ENCODE measurements at regions not wholly inside any gene's neighbourhood (a gene's known extent, or its start where the extent isn't known, plus 50 kb on each side); places are given as distances from the start of the nearest gene placed in this dataset.

DNA sequence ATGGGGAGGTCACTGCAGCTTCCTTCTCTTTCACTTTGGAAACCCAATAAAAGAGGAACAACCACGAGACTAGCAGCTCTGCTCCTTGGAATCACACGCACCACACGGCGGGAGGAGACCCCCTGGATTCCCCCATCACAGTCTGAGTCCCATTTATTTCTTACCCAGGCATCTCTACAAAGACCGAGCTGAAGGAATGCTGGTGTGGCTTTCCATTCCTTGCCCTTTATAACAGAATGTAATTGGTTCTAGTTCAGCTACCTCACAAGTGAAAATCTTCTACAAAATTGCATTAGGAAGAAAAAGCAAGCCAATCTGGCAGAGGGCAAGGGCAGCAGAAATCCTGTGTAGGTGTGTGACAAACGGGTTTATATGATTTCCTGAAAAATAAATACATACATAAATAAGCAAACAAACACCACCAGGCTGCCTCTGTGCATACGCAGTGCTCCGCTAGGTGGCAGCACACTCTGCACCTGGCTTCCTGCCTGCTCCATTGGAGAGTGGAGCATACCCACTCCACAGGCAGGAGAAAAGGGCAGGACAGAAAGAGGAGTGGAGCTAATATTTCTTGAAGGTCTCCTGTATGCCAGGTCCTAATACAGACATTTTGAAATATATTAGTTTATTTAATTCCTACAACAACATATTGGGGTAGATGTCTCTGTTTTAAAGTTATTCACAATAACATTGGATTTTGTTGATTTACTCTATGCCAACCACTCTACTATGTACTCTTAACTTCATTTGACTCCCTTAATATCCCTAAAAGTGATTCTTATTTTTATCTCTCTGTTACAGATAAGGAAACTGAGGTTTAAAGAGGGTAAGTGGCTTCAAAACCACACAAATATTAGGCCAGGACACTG is 673.1 kb downstream of the KCNA4 start:
- Histone ChIP-seq H3K4me1 (no peaks in the 10 kb centered on the region), H3K36me3 (no peaks in the 10 kb centered on the region), H3K9me3 (no peaks in the 10 kb centered on the region), H3K27me3 (no peaks in the 10 kb centered on the region), H3K27ac (no peak overlapping the region), H3K4me3 (no peak overlapping the region)
- no peak for DNase-seq (ENCODE audit: low spot score)
- TF ChIP-seq, protein P1, sequence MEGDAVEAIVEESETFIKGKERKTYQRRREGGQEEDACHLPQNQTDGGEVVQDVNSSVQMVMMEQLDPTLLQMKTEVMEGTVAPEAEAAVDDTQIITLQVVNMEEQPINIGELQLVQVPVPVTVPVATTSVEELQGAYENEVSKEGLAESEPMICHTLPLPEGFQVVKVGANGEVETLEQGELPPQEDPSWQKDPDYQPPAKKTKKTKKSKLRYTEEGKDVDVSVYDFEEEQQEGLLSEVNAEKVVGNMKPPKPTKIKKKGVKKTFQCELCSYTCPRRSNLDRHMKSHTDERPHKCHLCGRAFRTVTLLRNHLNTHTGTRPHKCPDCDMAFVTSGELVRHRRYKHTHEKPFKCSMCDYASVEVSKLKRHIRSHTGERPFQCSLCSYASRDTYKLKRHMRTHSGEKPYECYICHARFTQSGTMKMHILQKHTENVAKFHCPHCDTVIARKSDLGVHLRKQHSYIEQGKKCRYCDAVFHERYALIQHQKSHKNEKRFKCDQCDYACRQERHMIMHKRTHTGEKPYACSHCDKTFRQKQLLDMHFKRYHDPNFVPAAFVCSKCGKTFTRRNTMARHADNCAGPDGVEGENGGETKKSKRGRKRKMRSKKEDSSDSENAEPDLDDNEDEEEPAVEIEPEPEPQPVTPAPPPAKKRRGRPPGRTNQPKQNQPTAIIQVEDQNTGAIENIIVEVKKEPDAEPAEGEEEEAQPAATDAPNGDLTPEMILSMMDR (IDR thresholded peaks at IDR 0.05): peak; percentile 74 to 85

DNA sequence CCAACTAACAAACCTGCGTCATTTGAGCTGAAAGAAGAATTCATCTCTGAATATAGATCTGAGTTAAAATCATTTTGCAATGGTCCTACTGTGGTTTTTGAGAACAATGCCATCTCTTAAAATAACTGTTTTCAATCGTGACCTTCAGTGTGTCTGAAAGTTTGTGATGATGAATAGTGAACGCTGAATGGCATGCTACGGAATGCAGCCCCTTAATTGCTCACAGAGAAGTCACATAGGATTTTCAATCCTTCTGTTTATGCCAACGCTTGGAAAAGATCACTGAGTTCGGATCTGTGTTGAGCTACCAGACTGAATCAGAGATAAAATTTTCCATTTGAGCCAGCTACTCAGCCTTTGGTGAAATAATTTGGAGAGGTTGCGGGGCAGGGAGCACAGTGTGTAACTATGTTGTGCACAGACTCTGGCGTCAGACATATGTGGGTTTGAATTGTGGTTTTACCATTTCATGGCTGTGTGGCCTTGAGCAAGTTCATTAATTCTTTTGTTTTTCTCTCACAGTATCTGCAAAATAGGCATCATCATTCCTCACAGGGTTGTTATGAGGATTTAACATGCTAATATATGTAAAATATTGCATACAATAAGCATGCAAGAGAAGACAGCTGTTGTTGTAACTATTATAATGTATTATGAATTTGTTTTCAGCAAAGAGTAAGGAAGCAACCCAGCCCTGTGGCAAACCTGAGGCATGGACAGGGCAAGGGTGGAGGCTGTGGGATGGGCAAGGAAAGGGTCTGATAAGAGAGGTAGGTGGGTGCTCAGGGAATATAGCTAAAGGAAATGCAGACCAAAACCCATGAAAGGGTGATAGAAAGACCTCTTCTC is 679.9 kb downstream of the KCNA4 start:
- Histone ChIP-seq H3K27ac (no peak overlapping the region), H3K27me3 (no peaks in the 10 kb centered on the region), H3K4me1 (no peaks in the 10 kb centered on the region), H3K4me3 (no peak overlapping the region), H3K36me3 (no peaks in the 10 kb centered on the region), H3K9me3 (no peaks in the 10 kb centered on the region)
- DNase-seq (ENCODE audit: low spot score): no peak
- TF ChIP-seq, protein P1 (IDR thresholded peaks at IDR 0.05): no peak

DNA sequence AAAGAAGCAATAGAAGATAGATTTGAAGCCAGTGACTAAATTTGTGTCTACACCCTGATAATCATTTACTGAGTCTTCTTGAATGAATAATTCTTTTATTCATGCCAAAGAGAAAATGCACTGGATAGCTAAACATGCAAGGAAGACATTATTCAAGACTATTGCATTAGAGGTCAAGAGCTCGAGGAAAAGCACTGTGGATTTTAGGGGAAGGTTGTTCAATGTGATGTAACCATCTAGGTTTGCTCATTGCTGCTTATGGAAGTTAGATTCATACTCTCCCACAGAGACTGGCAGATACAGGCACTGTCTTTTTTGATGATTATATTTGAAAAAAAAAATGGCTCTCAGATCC is 682.1 kb downstream of the KCNA4 start:
- TF ChIP-seq, protein P1 (IDR thresholded peaks at IDR 0.05): no peak
- Histone ChIP-seq H3K36me3 (no peaks in the 10 kb centered on the region), H3K4me3 (no peak overlapping the region), H3K4me1 (no peaks in the 10 kb centered on the region), H3K9me3 (no peaks in the 10 kb centered on the region), H3K27me3 (no peaks in the 10 kb centered on the region), H3K27ac (no peak overlapping the region)
- no peak for DNase-seq (ENCODE audit: low spot score)

DNA sequence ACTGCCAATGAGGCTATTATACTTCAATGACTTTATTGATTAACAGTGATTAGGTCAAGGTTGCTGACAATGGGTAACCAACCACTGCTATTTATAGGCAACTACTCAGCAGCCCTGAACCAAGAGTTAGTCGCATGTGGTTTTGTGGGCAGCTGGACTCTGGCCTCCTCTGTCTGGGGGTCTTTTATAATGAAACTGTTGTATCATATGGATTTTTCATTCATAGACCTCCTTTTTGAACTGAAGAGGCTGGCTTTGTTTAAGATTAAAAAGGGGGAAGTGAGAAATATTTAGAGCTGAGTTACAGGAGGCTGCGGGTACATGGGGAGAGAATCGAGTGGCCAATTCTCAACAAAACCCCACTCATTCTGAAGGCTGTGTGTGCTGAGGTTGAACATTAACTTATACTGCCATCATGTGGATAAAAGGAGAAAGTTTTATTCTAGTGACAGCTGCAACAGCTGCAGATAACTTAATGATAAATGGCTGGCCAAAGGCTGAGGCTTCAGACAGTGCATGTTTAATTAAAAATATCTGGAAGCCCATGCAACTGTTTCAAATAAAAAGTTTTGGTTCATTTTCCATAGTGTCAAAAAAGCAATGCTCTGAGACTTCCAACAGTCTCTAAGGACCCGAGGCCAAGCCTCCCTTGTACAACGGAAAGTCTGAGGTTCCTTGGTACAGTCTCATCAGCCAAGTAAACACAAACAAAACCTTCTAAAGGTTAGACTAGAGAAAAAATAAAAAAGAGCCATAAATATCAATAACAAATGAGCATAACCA is 682.6 kb downstream of the KCNA4 start:
- Histone ChIP-seq H3K27me3 (no peaks in the 10 kb centered on the region), H3K9me3 (no peaks in the 10 kb centered on the region), H3K36me3 (no peaks in the 10 kb centered on the region), H3K4me3 (no peak overlapping the region), H3K27ac (no peak overlapping the region), H3K4me1 (no peaks in the 10 kb centered on the region)
- TF ChIP-seq, protein P1 (IDR thresholded peaks at IDR 0.05): peak in 1 of 2 donors; percentile 51
- no peak for DNase-seq (ENCODE audit: low spot score)

DNA sequence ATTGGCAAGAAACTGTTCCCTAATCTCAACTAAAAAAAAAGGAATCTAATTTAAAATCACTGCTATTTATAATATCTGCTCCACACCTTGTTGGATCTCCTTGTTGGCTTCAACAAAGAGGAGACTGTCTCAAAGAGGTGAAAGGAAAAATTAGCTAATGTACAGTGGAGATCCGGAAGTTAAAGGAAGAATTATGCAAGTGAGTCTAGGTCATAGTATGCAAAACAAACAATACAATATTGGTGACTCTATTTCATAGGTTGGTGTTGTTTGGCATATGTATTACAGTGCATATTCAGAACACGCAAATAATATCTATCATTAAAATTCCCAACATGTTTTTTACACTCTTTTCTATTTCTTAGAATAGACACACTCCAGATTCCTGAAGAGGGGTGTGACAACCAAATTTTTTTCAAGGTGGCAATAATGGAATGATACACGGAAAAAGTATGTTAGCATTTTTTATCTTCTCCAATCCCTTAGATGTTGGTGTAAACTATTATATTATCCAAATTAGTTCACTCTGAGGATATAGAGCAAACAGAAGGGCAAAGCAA is 685.3 kb downstream of the KCNA4 start:
- no peaks in the 10 kb centered on the region for H3K4me1 ChIP-seq
- no peaks in the 10 kb centered on the region for H3K36me3 ChIP-seq
- no peak overlapping the region for H3K27ac ChIP-seq
- H3K27me3 ChIP-seq: no peaks in the 10 kb centered on the region
- H3K4me3 ChIP-seq: no peak overlapping the region
- DNase-seq (ENCODE audit: low spot score): no peak
- TF ChIP-seq, protein P1 (IDR thresholded peaks at IDR 0.05): no peak
- no peaks in the 10 kb centered on the region for H3K9me3 ChIP-seq

All from right atrium auricular region (tissue), 2 donors.